Glomerular visceral epithelial cell (primary cell): ENCODE measurements at regions not wholly inside any gene's neighbourhood (a gene's known extent, or its start where the extent isn't known, plus 50 kb on each side); places are given as distances from the start of the nearest gene placed in this dataset.

Source experiments
- DNase-seq: peaks from one replicate; pipeline ENCODE4 v3.0.0-alpha.2; 2016; ENCODE audit errors: extremely low spot score

GRCh38 chr15:29917600-29918597 is 95.6 kb upstream of the TJP1 start:
- DNase-seq = peak; percentile 26

- no peak for DNase-seq
These were observed 92.3 kb upstream of the TJP1 start for GRCh38 chr15:29914511-29914926.

- no peak for DNase-seq
These were observed 91.4 kb upstream of the TJP1 start for GRCh38 chr15:29913528-29914135.

GRCh38 chr15:29911705-29912104 is 89.4 kb upstream of the TJP1 start:
- DNase-seq = no peak

- DNase-seq = no peak
These were observed 87.8 kb upstream of the TJP1 start for GRCh38 chr15:29910068-29910467.

GRCh38 chr15:29904757-29905417 is 82.6 kb upstream of the TJP1 start:
- DNase-seq = no peak

- DNase-seq = no peak
These were observed 81.7 kb upstream of the TJP1 start for GRCh38 chr15:29903785-29904464.

- DNase-seq = no peak
These were observed 80.8 kb upstream of the TJP1 start for GRCh38 chr15:29903028-29903427.

- no peak for DNase-seq
These were observed 78.2 kb upstream of the TJP1 start for GRCh38 chr15:29900237-29901189.

GRCh38 chr15:29896062-29896461 is 73.8 kb upstream of the TJP1 start:
- DNase-seq = no peak

GRCh38 chr15:29891096-29891457 is 68.8 kb upstream of the TJP1 start:
- DNase-seq = no peak

- no peak for DNase-seq
These were observed 68.2 kb upstream of the TJP1 start for GRCh38 chr15:29890336-29891095.

GRCh38 chr15:29889542-29890329 is 67.5 kb upstream of the TJP1 start:
- peak; percentile 51 for DNase-seq

- DNase-seq = peak; percentile 76
These were observed 66.4 kb upstream of the TJP1 start for GRCh38 chr15:29888646-29889045.

GRCh38 chr15:29887721-29888120 is 65.5 kb upstream of the TJP1 start:
- no peak for DNase-seq

- DNase-seq = no peak
These were observed 62.9 kb upstream of the TJP1 start for GRCh38 chr15:29885183-29885582.

GRCh38 chr15:29883126-29883525 is 60.9 kb upstream of the TJP1 start:
- DNase-seq = no peak

GRCh38 chr15:29880886-29881285 is 58.6 kb upstream of the TJP1 start:
- no peak for DNase-seq

GRCh38 chr15:29880341-29880740 is 58.1 kb upstream of the TJP1 start:
- no peak for DNase-seq
